HG03060 (cell line): ENCODE measurements at regions not wholly inside any gene's neighbourhood (a gene's known extent, or its start where the extent isn't known, plus 50 kb on each side); places are given as distances from the start of the nearest gene placed in this dataset.

Source experiments
- ATAC-seq: cut with Tn5 transposase; IDR thresholded peaks from one replicate; pipeline ENCODE4 v1.9.1; 2021; ENCODE audit warnings: low read depth, moderate number of reproducible peaks; ENCODE audit not compliant: unreplicated experiment

DNA sequence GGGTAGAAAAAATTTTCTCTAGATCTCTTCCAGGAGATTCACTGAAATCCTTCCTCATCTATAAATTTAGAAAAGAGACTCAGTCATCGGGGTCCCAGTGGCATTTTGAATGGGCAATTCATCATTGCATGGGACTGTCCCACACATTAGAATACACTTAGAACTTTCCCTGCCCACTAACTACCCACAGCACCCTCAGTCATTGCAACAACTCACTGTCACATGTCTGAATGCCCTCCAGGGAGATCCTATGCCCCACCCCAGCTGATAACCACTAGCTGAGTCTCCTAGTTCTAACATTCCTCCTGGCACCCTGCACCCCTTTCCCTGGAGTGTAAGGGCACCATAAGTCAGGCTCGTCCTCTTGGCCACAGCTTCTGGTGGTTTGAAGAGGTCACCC is 89.6 kb downstream of the INSIG2 start:
- no peak for ATAC-seq

DNA sequence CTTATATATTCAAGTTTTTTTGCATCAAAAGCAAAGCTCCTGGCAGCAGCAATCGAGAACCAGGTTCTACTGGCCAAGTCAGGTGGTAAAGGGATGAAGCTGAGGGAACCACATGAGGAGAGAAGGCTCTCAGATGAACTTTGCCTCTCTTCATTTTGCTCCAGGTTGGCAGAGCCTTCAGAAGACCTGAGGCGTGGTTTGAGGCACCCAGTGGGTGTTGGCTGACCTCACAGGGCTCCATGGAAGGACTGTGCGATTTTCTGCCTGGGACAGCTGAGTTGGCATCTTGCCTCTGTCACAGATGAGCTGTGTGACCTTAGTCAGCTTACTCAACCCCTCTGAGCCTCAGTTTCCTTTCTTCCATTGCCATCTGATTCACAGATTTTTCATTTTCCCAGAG is 89.0 kb downstream of the INSIG2 start:
- no peak for ATAC-seq

DNA sequence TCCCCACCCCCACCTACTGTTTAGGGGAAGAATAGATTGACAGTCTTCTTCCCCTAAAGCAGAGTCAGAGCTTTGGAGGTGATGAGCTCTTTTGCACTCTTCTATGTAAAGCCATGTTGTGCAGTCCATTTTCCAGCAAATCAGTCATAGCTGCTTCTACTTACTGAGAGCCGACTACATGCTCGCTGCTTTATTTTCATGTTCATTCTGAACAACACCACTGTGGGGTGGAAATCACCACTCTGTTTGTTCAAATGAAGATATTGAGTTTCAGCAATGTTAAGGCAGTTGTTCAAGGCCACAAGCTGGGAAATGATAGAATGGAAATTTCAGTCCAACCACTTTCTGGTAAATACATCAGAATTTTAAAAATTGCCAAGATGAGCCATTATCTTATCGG is 88.3 kb downstream of the INSIG2 start:
- ATAC-seq = no peak

DNA sequence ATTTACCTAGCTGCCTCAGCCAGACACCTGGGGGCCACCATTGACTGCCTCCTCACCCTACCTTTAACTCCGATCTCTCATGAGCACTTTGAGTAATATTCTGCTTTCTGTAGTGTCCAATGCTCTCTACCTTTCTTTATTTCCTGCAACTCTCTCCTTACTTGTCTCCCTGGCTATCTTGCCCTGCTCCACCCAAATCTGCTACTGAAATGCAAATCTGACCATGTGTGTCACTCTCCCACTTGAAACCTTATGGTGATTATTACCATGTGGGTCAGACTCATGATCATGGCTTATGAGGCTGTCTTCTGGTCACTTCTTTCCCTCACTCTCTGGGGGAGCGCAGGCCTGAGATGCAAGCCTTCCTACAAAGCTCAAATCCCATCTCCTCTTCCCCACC is 83.3 kb downstream of the INSIG2 start:
- no peak for ATAC-seq

DNA sequence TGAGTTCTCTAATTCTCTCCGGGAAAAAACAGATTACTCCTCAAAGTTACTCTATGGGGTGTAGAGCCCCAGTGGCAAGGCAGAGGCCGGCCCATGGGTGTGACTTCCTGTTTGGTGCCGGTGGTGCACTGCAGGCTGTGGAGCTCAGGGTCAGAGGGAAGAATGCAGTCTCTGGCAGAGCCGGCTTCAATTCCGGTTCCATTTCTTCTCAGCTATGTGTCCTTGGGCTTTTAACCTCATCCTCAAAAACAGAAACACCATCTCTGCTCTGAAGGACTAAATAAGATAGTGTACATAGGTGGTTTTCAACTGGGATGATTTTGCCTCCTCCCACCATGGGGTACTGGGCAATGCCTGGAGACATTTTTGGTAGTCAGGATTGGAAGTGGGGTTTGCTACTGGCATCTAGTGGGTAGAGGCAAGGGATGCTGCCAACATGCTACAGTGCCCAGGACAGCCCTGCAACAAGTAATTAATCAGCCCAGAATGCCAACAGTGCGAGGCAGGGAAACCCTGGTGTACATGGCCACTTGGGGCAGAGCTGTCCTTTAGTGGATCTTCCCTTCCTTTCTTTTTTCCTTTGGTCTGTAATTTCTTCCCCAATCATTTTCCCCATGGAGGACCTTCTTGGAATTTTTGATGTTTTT is 81.2 kb downstream of the INSIG2 start:
- ATAC-seq = no peak

GRCh38 chr2:118168615-118169014 is 80.3 kb downstream of the INSIG2 start:
- no peak for ATAC-seq

DNA sequence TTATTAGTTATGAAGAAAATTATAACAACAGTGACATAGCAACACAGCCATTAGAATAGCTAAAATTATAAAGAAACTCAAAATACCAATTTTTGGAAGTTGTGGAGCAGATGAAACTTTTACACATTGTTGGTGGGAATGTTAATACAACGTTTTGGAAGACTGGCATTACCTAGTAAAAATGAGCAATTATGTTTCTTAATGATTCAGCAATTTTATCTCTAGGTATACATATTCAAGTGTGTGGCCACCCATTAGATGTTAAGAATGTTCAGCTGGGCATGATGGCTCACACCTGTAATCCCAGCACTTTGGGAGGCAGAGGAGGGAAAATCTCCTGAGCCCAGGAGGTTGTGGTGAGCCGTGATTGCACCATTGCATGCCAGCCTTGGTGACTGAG is 78.8 kb downstream of the INSIG2 start:
- no peak for ATAC-seq

- no peak for ATAC-seq
Measured at GRCh38 chr2:118166242-118166641, 78.0 kb downstream of the INSIG2 start.

GRCh38 chr2:118165595-118165994 is 77.3 kb downstream of the INSIG2 start:
- no peak for ATAC-seq
